GM19468 (cell line): ENCODE measurements at regions not wholly inside any gene's neighbourhood (a gene's known extent, or its start where the extent isn't known, plus 50 kb on each side); places are given as distances from the start of the nearest gene placed in this dataset.

Experiments used
- ATAC-seq: cut with Tn5 transposase; IDR thresholded peaks from one replicate; pipeline ENCODE4 v1.9.1; 2021; ENCODE audit warnings: mild to moderate bottlenecking, moderate library complexity, moderate number of reproducible peaks; ENCODE audit not compliant: unreplicated experiment; ENCODE audit errors: extremely low read depth

GRCh38 chr9:17962747-17963146 is 383.9 kb downstream of the SH3GL2 start:
- no peak for ATAC-seq

- ATAC-seq, result no peak
Measured at GRCh38 chr9:17963498-17963897, 384.6 kb downstream of the SH3GL2 start.

GRCh38 chr9:17967731-17968130 is 388.9 kb downstream of the SH3GL2 start:
- no peak for ATAC-seq

- no peak for ATAC-seq
Measured at GRCh38 chr9:17969232-17969631, 390.4 kb downstream of the SH3GL2 start.

GRCh38 chr9:17970277-17970676 is 391.4 kb downstream of the SH3GL2 start:
- no peak for ATAC-seq

- ATAC-seq, result no peak
Measured at GRCh38 chr9:17978773-17979172, 399.9 kb downstream of the SH3GL2 start.

GRCh38 chr9:17986595-17986994 is 407.7 kb downstream of the SH3GL2 start:
- ATAC-seq, result no peak

GRCh38 chr9:17987189-17987588 is 408.3 kb downstream of the SH3GL2 start:
- no peak for ATAC-seq

- ATAC-seq, result no peak
Measured at GRCh38 chr9:17988489-17988888, 409.6 kb downstream of the SH3GL2 start.

GRCh38 chr9:17990602-17991001 is 411.7 kb downstream of the SH3GL2 start:
- no peak for ATAC-seq

- no peak for ATAC-seq
Measured at GRCh38 chr9:17993024-17993423, 414.2 kb downstream of the SH3GL2 start.

GRCh38 chr9:17994695-17995425 is 416.0 kb downstream of the SH3GL2 start:
- no peak for ATAC-seq

GRCh38 chr9:17996728-17997127 is 417.9 kb downstream of the SH3GL2 start:
- ATAC-seq, result no peak

GRCh38 chr9:18002718-18003438 is 424.0 kb downstream of the SH3GL2 start:
- no peak for ATAC-seq

GRCh38 chr9:18006591-18006990 is 427.7 kb downstream of the SH3GL2 start:
- no peak for ATAC-seq

- ATAC-seq, result no peak
Measured at GRCh38 chr9:18007621-18008020, 428.8 kb downstream of the SH3GL2 start.

GRCh38 chr9:18009902-18010301 is 431.0 kb downstream of the SH3GL2 start:
- peak; percentile 26 for ATAC-seq

GRCh38 chr9:18010492-18010891 is 431.6 kb downstream of the SH3GL2 start:
- ATAC-seq, result no peak

- no peak for ATAC-seq
Measured at GRCh38 chr9:18012170-18012569, 433.3 kb downstream of the SH3GL2 start.

GRCh38 chr9:18014556-18014955 is 435.7 kb downstream of the SH3GL2 start:
- no peak for ATAC-seq

GRCh38 chr9:18015116-18015515 is 436.2 kb downstream of the SH3GL2 start:
- no peak for ATAC-seq

- no peak for ATAC-seq
Measured at GRCh38 chr9:18017136-18017535, 438.3 kb downstream of the SH3GL2 start.
